ENCODE measurements at regions not wholly inside any gene's neighbourhood (a gene's known extent, or its start where the extent isn't known, plus 50 kb on each side); places are given as distances from the start of the nearest gene placed in this dataset.

GRCh38 chr6:141957271-141957670, 175.5 kb upstream of the GJE1 start:
- TF ChIP-seq CTCF (IDR thresholded peaks at IDR 0.05 in 4 of 5, conservative IDR thresholded peaks at IDR 0.05 in 1 of 5) (no peak), POLR2A (IDR thresholded peaks at IDR 0.05) (no peak)
